ENCODE measurements at regions not wholly inside any gene's neighbourhood (a gene's known extent, or its start where the extent isn't known, plus 50 kb on each side); places are given as distances from the start of the nearest gene placed in this dataset.
"Not testable (repeated sequence)": the region's sequence is repeated elsewhere in the genome, so short reads cannot be mapped to it uniquely, and the experiment has no call there.

DNA sequence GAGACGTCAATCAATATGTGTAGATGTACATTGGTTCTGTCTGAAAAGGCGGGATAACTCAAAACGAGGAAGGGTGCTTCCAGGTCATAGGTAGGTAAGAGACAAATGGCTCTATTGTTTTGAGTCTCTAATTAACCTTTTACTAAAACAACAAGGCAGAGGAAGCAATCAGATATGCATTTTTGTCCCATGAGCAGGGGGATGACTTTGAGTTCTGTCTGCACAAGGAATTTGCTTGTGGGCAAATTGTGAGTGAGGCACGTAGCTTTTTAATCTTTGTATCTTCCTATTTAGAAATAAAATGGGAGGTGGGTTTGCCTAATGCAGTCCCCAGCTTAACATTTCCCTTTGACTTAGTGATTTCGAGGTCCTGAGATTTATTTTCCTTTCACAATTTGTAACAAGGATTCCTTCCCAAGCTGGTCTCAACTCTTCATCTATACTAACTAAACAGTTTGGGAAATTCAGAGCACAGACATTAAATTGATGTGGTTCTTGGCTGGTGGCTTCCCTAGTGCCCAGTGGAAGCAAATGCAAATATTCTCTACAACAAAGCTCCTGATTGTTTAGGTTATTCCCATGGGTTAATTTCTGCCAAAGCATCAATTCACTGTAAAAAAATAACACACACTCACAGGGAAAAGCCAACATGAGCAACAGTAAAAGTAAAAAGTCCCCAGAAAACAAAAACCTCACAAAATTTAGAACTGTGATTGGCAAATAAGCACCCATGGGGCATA lies 738.8 kb upstream of the SGO1 start:
- no peak overlapping the region for H3K4me3 ChIP-seq (ENCODE audit: low read depth, low read length)
- TF ChIP-seq MYC (IDR thresholded peaks at IDR 0.05; ENCODE audit: low read depth, low read length) (no peak), CTCF (IDR thresholded peaks at IDR 0.05; ENCODE audit: low read depth, low read length) (no peak), MAX (IDR thresholded peaks at IDR 0.05; ENCODE audit: low read depth, low read length) (no peak), POLR2A (IDR thresholded peaks at IDR 0.05; ENCODE audit: extremely low read depth, insufficient read length) (no peak)
- DNase-seq (ENCODE audit: low read depth) = no peak

DNA sequence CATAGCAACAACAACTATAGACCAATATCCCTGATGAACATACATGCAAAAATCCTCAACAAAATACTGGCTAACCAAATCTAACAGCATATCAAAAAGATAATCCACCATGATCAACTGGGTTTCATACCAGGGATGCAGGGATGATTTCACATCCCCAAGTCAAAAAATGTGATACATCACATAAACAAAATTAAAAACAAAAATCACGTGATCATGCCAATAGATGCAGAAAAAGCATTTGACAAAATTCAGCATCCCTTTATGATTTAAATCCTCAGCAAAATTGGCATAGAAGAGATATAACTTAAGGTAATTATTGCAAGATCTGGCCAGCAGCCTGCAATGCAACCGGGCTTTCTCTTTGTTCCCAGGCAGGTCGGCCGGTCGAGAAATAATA lies 735.1 kb upstream of the SGO1 start:
- DNase-seq (ENCODE audit: low read depth) = not testable (repeated sequence)

DNA sequence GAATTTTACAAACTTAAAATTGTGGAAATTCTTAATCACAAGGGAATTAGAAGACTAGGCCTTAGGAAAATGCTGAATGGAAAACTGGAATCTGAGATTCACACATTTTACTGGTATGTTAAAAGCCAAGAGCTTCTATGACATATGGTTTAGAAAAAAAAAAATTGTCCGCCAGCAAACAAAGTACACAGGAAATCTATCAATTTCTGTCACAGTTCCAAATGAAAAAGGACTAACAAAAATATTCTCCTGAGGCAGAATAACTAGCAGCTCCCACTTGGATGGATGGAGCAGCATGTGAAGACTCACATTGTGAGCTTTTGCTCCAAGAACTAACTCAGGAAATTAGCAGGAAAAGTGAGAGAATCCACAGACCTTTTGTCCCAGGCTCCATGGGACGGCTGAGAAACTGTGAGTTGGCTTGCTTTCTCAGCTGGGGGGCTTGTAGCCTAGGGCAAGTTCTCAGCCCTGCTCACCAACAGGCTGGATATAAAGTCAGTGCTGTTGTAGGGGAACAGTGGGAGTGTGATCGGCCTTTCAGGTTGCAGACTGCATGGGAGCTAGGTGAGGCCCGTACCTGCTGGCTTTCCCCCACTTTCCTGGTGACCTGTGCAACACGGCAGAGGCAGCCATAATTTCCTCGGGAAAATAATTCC lies 731.1 kb upstream of the SGO1 start:
- DNase-seq (ENCODE audit: low read depth) = no peak
- TF ChIP-seq CTCF (IDR thresholded peaks at IDR 0.05; ENCODE audit: low read depth, low read length) = no peak
- no peak for TF ChIP-seq POLR2A (IDR thresholded peaks at IDR 0.05; ENCODE audit: extremely low read depth, insufficient read length)
- no peak for TF ChIP-seq MAX (IDR thresholded peaks at IDR 0.05; ENCODE audit: low read depth, low read length)
- no peak for TF ChIP-seq MYC (IDR thresholded peaks at IDR 0.05; ENCODE audit: low read depth, low read length)

More for the DNA sequence above, 735.1 kb upstream of the SGO1 start:
- H3K4me3 ChIP-seq (ENCODE audit: low read depth, low read length) = not testable (repeated sequence)

DNA sequence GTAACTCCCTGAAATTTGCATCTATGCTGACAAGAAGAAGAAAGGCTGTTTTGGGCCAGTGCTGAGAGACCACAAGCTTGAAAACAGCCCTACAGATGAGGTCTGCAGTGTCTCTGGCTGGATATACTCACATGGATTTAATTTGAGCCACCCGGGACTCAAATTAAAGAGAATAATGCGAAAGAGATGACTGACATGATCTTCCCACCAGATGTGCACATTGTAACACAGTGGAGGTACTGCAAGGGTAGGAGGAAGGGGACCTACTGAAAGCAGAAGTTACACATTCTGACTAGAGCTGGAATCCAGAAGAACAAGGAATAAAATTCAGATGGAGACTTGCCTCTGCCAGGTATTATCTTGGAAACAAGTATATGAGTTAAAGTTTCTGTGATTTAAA lies 728.3 kb upstream of the SGO1 start:
- TF ChIP-seq CTCF (IDR thresholded peaks at IDR 0.05; ENCODE audit: low read depth, low read length) = no peak
- no peak for TF ChIP-seq MYC (IDR thresholded peaks at IDR 0.05; ENCODE audit: low read depth, low read length)
- TF ChIP-seq MAX (IDR thresholded peaks at IDR 0.05; ENCODE audit: low read depth, low read length) = no peak
- no peak for TF ChIP-seq POLR2A (IDR thresholded peaks at IDR 0.05; ENCODE audit: extremely low read depth, insufficient read length)
- no peak for DNase-seq (ENCODE audit: low read depth)
- H3K4me3 ChIP-seq (ENCODE audit: low read depth, low read length) = no peak overlapping the region

More for the DNA sequence above, 731.1 kb upstream of the SGO1 start:
- no peak overlapping the region for H3K4me3 ChIP-seq (ENCODE audit: low read depth, low read length)

GRCh38 chr3:20912406-20912805 lies 726.4 kb upstream of the SGO1 start:
- DNase-seq (ENCODE audit: low read depth) = no peak
- H3K4me3 ChIP-seq (ENCODE audit: low read depth, low read length) = no peak overlapping the region
- TF ChIP-seq CTCF (IDR thresholded peaks at IDR 0.05; ENCODE audit: low read depth, low read length) (no peak), POLR2A (IDR thresholded peaks at IDR 0.05; ENCODE audit: extremely low read depth, insufficient read length) (no peak), MAX (IDR thresholded peaks at IDR 0.05; ENCODE audit: low read depth, low read length) (no peak), MYC (IDR thresholded peaks at IDR 0.05; ENCODE audit: low read depth, low read length) (no peak)

DNA sequence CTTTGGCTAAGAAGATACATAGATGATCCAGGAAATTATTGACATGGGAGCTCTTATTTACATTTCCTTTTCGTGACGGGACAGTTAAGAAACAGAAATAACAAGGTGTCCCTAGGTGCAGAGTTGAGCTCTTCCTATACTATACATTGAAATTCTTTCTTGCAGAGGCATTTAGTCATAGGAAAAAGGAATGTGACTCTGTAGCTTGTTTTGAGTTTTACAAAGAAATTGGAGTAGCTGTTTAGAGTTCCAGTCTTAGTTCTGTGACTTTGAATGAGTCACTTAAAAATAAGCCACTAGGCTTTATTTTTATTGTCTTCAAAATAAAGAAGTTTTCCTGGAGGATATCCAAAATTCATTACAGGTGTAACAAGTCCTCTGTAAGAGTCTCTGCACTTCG lies 723.5 kb upstream of the SGO1 start:
- no peak overlapping the region for H3K4me3 ChIP-seq (ENCODE audit: low read depth, low read length)
- TF ChIP-seq MAX (IDR thresholded peaks at IDR 0.05; ENCODE audit: low read depth, low read length) (no peak), CTCF (IDR thresholded peaks at IDR 0.05; ENCODE audit: low read depth, low read length) (no peak), POLR2A (IDR thresholded peaks at IDR 0.05; ENCODE audit: extremely low read depth, insufficient read length) (no peak), MYC (IDR thresholded peaks at IDR 0.05; ENCODE audit: low read depth, low read length) (no peak)
- DNase-seq (ENCODE audit: low read depth) = no peak

Measured in NB4 (cell line).